ENCODE measurements at regions not wholly inside any gene's neighbourhood (a gene's known extent, or its start where the extent isn't known, plus 50 kb on each side); places are given as distances from the start of the nearest gene placed in this dataset.

- TF ChIP-seq CTCF (tag by site-specific recombination; IDR thresholded peaks at IDR 0.05) (no peak), ZNF121 (tag by site-specific recombination; IDR thresholded peaks at IDR 0.05) (no peak), ZNF768 (tag by site-specific recombination; IDR thresholded peaks at IDR 0.05) (no peak), ZBTB7A (tag by site-specific recombination; IDR thresholded peaks at IDR 0.05; ENCODE audit: low read depth) (no peak), ZNF585B (tag by site-specific recombination; IDR thresholded peaks at IDR 0.05) (no peak), ZNF239 (tag by site-specific recombination; IDR thresholded peaks at IDR 0.05) (no peak), ZNF266 (tag by site-specific recombination; IDR thresholded peaks at IDR 0.05; ENCODE audit: low read depth) (no peak), PBX3 (CRISPR knock-in tag; IDR thresholded peaks at IDR 0.05) (no peak), YY1 (tag by site-specific recombination; IDR thresholded peaks at IDR 0.05) (no peak)
These were observed 107.1 kb downstream of the LBH start for GRCh38 chr2:30338475-30338874.

Data from HEK293 (cell line).